MM.1S (cell line): ENCODE measurements at regions not wholly inside any gene's neighbourhood (a gene's known extent, or its start where the extent isn't known, plus 50 kb on each side); places are given as distances from the start of the nearest gene placed in this dataset.

ENCODE experiments used
- DNase-seq: peaks from one replicate; pipeline ENCODE4 v3.0.0-alpha.2; 2015
- H2AFZ ChIP-seq: fragments of 300-600 bp; sonication (generic); 2 replicates; pipeline ENCODE4 v1.6.0; 2016; ENCODE audit warnings: antibody characterized with exemption, low read length
- H3F3A ChIP-seq: fragments of 300-600 bp; sonication (generic); 2 replicates; pipeline ENCODE4 v1.6.1; 2016; ENCODE audit warnings: mild to moderate bottlenecking, antibody characterized with exemption, low read length, moderate library complexity, mixed read lengths; ENCODE audit not compliant: insufficient read depth
- H3K27ac ChIP-seq: fragments of 300-600 bp; sonication (generic); 2 replicates; pipeline ENCODE4 v1.5.1; 2016; ENCODE audit warnings: mild to moderate bottlenecking, low read length
- H3K27me3 ChIP-seq: fragments of 300-600 bp; sonication (generic); replicated peaks from 2 replicates; pipeline ENCODE4 v1.6.0; 2016; ENCODE audit warnings: low read length; ENCODE audit not compliant: insufficient read depth
- H3K36me3 ChIP-seq: fragments of 300-600 bp; sonication (generic); replicated peaks from 2 replicates; pipeline ENCODE4 v1.6.1; 2016; ENCODE audit warnings: mild to moderate bottlenecking, low read length, mixed read lengths; ENCODE audit not compliant: insufficient read depth
- H3K4me1 ChIP-seq: fragments of 300-600 bp; sonication (generic); 2 replicates; pipeline ENCODE4 v1.6.1; 2016; ENCODE audit warnings: low read length, mixed read lengths
- H3K4me2 ChIP-seq: fragments of 300-600 bp; sonication (generic); 2 replicates; pipeline ENCODE4 v1.6.0; 2016; ENCODE audit warnings: low read depth, low read length
- H3K4me3 ChIP-seq: fragments of 300-600 bp; sonication (generic); 2 replicates; pipeline ENCODE4 v1.5.1; 2016; ENCODE audit warnings: low read length, mixed read lengths
- H3K79me2 ChIP-seq: fragments of 300-600 bp; sonication (generic); 2 replicates; pipeline ENCODE4 v1.6.1; 2016; ENCODE audit warnings: mixed run types, low read length, mixed read lengths
- H3K9ac ChIP-seq: fragments of 300-600 bp; sonication (generic); 2 replicates; pipeline ENCODE4 v1.6.1; 2016; ENCODE audit warnings: low read length, mixed read lengths
- H3K9me2 ChIP-seq: fragments of 300-600 bp; sonication (generic); replicated peaks from 2 replicates; pipeline ENCODE4 v1.6.1; 2016; ENCODE audit warnings: mild to moderate bottlenecking, low read length, mixed read lengths; ENCODE audit not compliant: insufficient read depth
- H3K9me3 ChIP-seq: fragments of 300-600 bp; sonication (generic); replicated peaks from 2 replicates; pipeline ENCODE4 v1.6.1; 2016; ENCODE audit warnings: mild to moderate bottlenecking, low read length, mixed read lengths; ENCODE audit not compliant: insufficient read depth
- H4K20me1 ChIP-seq: fragments of 300-600 bp; sonication (generic); 2 replicates; pipeline ENCODE4 v1.6.1; 2016; ENCODE audit warnings: mild to moderate bottlenecking, low read length, moderate library complexity, mixed read lengths; ENCODE audit not compliant: insufficient read depth
- CTCF ChIP-seq: fragments of 300-600 bp; sonication (generic); IDR thresholded peaks from 2 replicates; pipeline ENCODE4 v1.5.1; 2016; ENCODE audit warnings: antibody characterized with exemption, low read length, mixed read lengths
- EZH2 ChIP-seq: fragments of 300-600 bp; sonication (generic); optimal IDR thresholded peaks from 2 replicates; pipeline ENCODE3; 2017; ENCODE audit warnings: low read depth, mild to moderate bottlenecking, antibody characterized with exemption, low read length, mixed read lengths
- EZH2phosphoT487 ChIP-seq: fragments of 300-600 bp; sonication (generic); IDR thresholded peaks from 2 replicates; pipeline ENCODE4 v1.6.1; 2018; ENCODE audit warnings: antibody characterized with exemption, low read length

GRCh38 chr5:25419684-25420083 lies 774.9 kb upstream of the CDH10 start:
- no peaks in the 10 kb centered on the region for H3F3A ChIP-seq
- no peak overlapping the region for H3K9ac ChIP-seq
- no peak for DNase-seq
- TF ChIP-seq EZH2 (no peak), CTCF (no peak), EZH2phosphoT487 (no peak)
- no peaks in the 10 kb centered on the region for H3K79me2 ChIP-seq
- no peak overlapping the region for H3K4me3 ChIP-seq
- H3K4me1 ChIP-seq: no peaks in the 10 kb centered on the region
- H3K4me2 ChIP-seq: no peak overlapping the region
- no peaks in the 10 kb centered on the region; the same call in 1 of the 2 replicates for H3K9me3 ChIP-seq
- H3K27ac ChIP-seq: no peak overlapping the region
- H4K20me1 ChIP-seq: no peaks in the 10 kb centered on the region
- no peak overlapping the region for H2AFZ ChIP-seq
- H3K9me2 ChIP-seq: no peaks in the 10 kb centered on the region
- H3K27me3 ChIP-seq: no peaks in the 10 kb centered on the region
- no peaks in the 10 kb centered on the region for H3K36me3 ChIP-seq

GRCh38 chr5:25418978-25419377 lies 774.2 kb upstream of the CDH10 start:
- H3K4me3 ChIP-seq: no peak overlapping the region
- H3K9ac ChIP-seq: no peak overlapping the region
- no peak overlapping the region for H3K27ac ChIP-seq
- H3K4me1 ChIP-seq: no peaks in the 10 kb centered on the region
- no peaks in the 10 kb centered on the region for H3F3A ChIP-seq
- TF ChIP-seq CTCF: no peak
- no peak for DNase-seq
- no peaks in the 10 kb centered on the region for H3K9me2 ChIP-seq
- no peaks in the 10 kb centered on the region for H3K79me2 ChIP-seq
- H2AFZ ChIP-seq: no peak overlapping the region
- H3K4me2 ChIP-seq: no peak overlapping the region
- no peaks in the 10 kb centered on the region; the same call in 1 of the 2 replicates for H3K9me3 ChIP-seq
- no peaks in the 10 kb centered on the region for H4K20me1 ChIP-seq
- no peaks in the 10 kb centered on the region for H3K36me3 ChIP-seq
- H3K27me3 ChIP-seq: no peaks in the 10 kb centered on the region

- Histone ChIP-seq H3K9me3 (no peaks in the 10 kb centered on the region; the same call in 1 of the 2 replicates), H3K4me1 (no peaks in the 10 kb centered on the region), H2AFZ (no peak overlapping the region), H3K36me3 (no peaks in the 10 kb centered on the region), H4K20me1 (no peaks in the 10 kb centered on the region), H3K4me2 (no peak overlapping the region), H3K4me3 (no peak overlapping the region), H3K27ac (no peak overlapping the region), H3K79me2 (no peaks in the 10 kb centered on the region), H3K9ac (no peak overlapping the region), H3K27me3 (no peaks in the 10 kb centered on the region), H3K9me2 (no peaks in the 10 kb centered on the region), H3F3A (no peaks in the 10 kb centered on the region)
- no peak for DNase-seq
- TF ChIP-seq EZH2phosphoT487 (no peak), CTCF (no peak), EZH2 (no peak)
Measured at GRCh38 chr5:25418319-25418859, 773.6 kb upstream of the CDH10 start.
